K562 (cell line): ENCODE measurements at regions not wholly inside any gene's neighbourhood (a gene's known extent, or its start where the extent isn't known, plus 50 kb on each side); places are given as distances from the start of the nearest gene placed in this dataset.

ENCODE experiments used
- ATAC-seq: fragments of 200-7000 bp; cut with Tn5 transposase; 3 replicates; pipeline ENCODE4 v1.9.1; 2020; ENCODE audit warnings: moderate library complexity
- BruUV-seq: library from RNA; stranded (reverse); fragments of 400-500 nt; replicated peaks from 2 replicates; lab custom pipeline; 2021; lab: Mats Ljungman, UMichigan
- CTCF ChIA-PET: fragments of 300-600 bp; formaldehyde crosslinking; extraction: SDS; loops from one replicate; lab custom pipeline; 2021; ENCODE audit warnings: low intra/inter-chr PET ratio; lab: Yijun Ruan, JAX
- POLR2A ChIA-PET: fragments of 300-600, 350-650 bp; sonication (Branson Sonifier 250); formaldehyde crosslinking; extraction: SDS; loops from one replicate; lab custom pipeline; 2021; ENCODE audit warnings: antibody characterized with exemption, inconsistent platforms; lab: Yijun Ruan, JAX
- DNase-seq, 4 experiments: peaks; one replicate each; pipeline versions ENCODE4 v3.0.0 to v3.0.0-alpha.2; 2011 to 2018; ENCODE audit warnings: low spot score in 3 of 4, mixed read lengths in 3 of 4; ENCODE audit errors: extremely low read depth in 1 of 4
- FAIRE-seq: peaks from 2 replicates; lab custom pipeline; 2011; peaks lifted over from hg19 to GRCh38; lab: Jason Lieb, UNC
- H2AFZ ChIP-seq: 2 replicates; pipeline ENCODE4 v1.6.0; 2011; ENCODE audit warnings: low read depth, low read length, control low read depth, inconsistent platforms
- H3K27ac ChIP-seq: fragments of 200-600 bp; 3 replicates; pipeline ENCODE4 v1.8.0; 2011; ENCODE audit warnings: low read depth, mild to moderate bottlenecking, control low read depth, inconsistent platforms, low read length, moderate library complexity, mixed read lengths; ENCODE audit errors: extremely low read depth
- H3K27me3 ChIP-seq, 2 experiments: fragments of 300-600 bp in 1 of 2; 2 replicates in 1 of 2; 3 replicates in 1 of 2; pipeline versions ENCODE4 v1.6.0 to v1.8.0; 2011; ENCODE audit warnings: inconsistent platforms in 2 of 2, low read length in 2 of 2, mild to moderate bottlenecking in 1 of 2, mixed read lengths in 1 of 2, moderate library complexity in 1 of 2; ENCODE audit not compliant: control insufficient read depth in 2 of 2, insufficient read depth in 2 of 2
- H3K36me3 ChIP-seq: fragments of 300-600 bp; 3 replicates; pipeline ENCODE4 v1.8.0; 2011; ENCODE audit warnings: mild to moderate bottlenecking, low read length, inconsistent platforms; ENCODE audit not compliant: control insufficient read depth, insufficient read depth
- H3K4me1 ChIP-seq, 2 experiments: fragments of 200-600 bp in 1 of 2; replicated peaks in 1 of 2; 2 replicates in 1 of 2; 3 replicates in 1 of 2; pipeline versions ENCODE4 v1.5.1 to v1.8.0; 2011; ENCODE audit warnings: inconsistent platforms in 2 of 2, low read length in 2 of 2, mild to moderate bottlenecking in 1 of 2, mixed read lengths in 1 of 2, moderate library complexity in 1 of 2; ENCODE audit not compliant: control insufficient read depth in 2 of 2, insufficient read depth in 2 of 2
- H3K4me2 ChIP-seq: 2 replicates; pipeline ENCODE4 v1.6.1; 2011; ENCODE audit warnings: low read length, control low read depth, inconsistent platforms, mixed read lengths; ENCODE audit not compliant: insufficient read depth
- H3K4me3 ChIP-seq: fragments of 200-600 bp; sonication (generic), shearing (Covaris generic); 2 replicates; pipeline ENCODE4 v1.5.1; 2016; ENCODE audit warnings: control low read depth, inconsistent platforms
- H3K79me2 ChIP-seq: fragments of 200-600 bp; 3 replicates; pipeline ENCODE4 v1.8.0; 2011; ENCODE audit warnings: low read length, inconsistent platforms; ENCODE audit not compliant: control insufficient read depth, insufficient read depth
- H3K9ac ChIP-seq, 2 experiments: 2 replicates each; pipeline versions ENCODE4 v1.6.0 to v1.6.1; 2011; ENCODE audit warnings: low read depth in 2 of 2, low read length in 2 of 2, control low read depth in 1 of 2, inconsistent platforms in 1 of 2, mild to moderate bottlenecking in 1 of 2, mixed read lengths in 1 of 2; ENCODE audit not compliant: insufficient read depth in 1 of 2
- H3K9me1 ChIP-seq: one replicate; pipeline ENCODE4 v1.6.0; 2011; ENCODE audit warnings: inconsistent platforms, mild to moderate bottlenecking, low read length, moderate library complexity; ENCODE audit not compliant: control insufficient read depth, insufficient read depth
- H3K9me3 ChIP-seq: replicated peaks from 2 replicates; pipeline ENCODE4 v1.5.1; 2011; ENCODE audit warnings: low read depth, low read length, inconsistent platforms; ENCODE audit not compliant: control insufficient read depth, insufficient read depth
- H4K20me1 ChIP-seq: replicated peaks from 2 replicates; pipeline ENCODE4 v1.6.1; 2011; ENCODE audit warnings: low read length, inconsistent platforms, mixed read lengths; ENCODE audit not compliant: control insufficient read depth, insufficient read depth
- ETV5 ChIP-seq: sonication (generic); formaldehyde crosslinking; IDR thresholded peaks from 2 replicates; pipeline ENCODE4 v1.4.0; 2020; ENCODE audit warnings: low read depth, mild to moderate bottlenecking, missing genetic modification reagents
- HDAC3 ChIP-seq: fragments of 450-650 bp; IDR thresholded peaks from 2 replicates; pipeline ENCODE4 v1.6.1; 2018; ENCODE audit warnings: borderline replicate concordance, mild to moderate bottlenecking, moderate library complexity; ENCODE audit not compliant: partially characterized antibody
- NR0B1 ChIP-seq: fragments of 450-650 bp; IDR thresholded peaks from one replicate; pipeline ENCODE4 v1.6.1; 2018; ENCODE audit warnings: mild to moderate bottlenecking, moderate library complexity; ENCODE audit not compliant: partially characterized antibody
- RBBP5 ChIP-seq: fragments of 200-600 bp; sonication (generic); IDR thresholded peaks from 2 replicates; pipeline ENCODE4 v1.6.1; 2012; ENCODE audit warnings: borderline replicate concordance, mild to moderate bottlenecking, low read length, control low read depth, inconsistent platforms; ENCODE audit not compliant: insufficient read depth, poor library complexity, severe bottlenecking
- THAP12 ChIP-seq: fragments of 250-450 bp; sonication (Bioruptor Pico); IDR thresholded peaks from 2 replicates; pipeline ENCODE4 v1.9.0; 2021; ENCODE audit warnings: mild to moderate bottlenecking, inconsistent platforms
- ZNF507 ChIP-seq: conservative IDR thresholded peaks from 2 replicates; pipeline ENCODE4 v1.6.1; 2017; ENCODE audit warnings: missing genetic modification characterization, missing compliant biosample characterization
- WGBS: fragments of 100-300 bp; shearing (Covaris generic); methylation state at CpG from one replicate; pipeline ENCODE4 v1.1.6; 2016; ENCODE audit warnings: low coverage, mixed read lengths; ENCODE audit not compliant: insufficient coverage; ENCODE audit errors: missing lambda C conversion rate; 5-methylcytosine and 5-hydroxymethylcytosine counted together
- in situ Hi-C: fragments of 300-500 bp; cut with MboI; formaldehyde crosslinking; loops from 4 replicates; pipeline ENCODE4 v1.15.0; 2018; ENCODE audit warnings: inconsistent platforms, mixed read lengths
- intact Hi-C: fragments of 100-400 bp; cut with micrococcal nuclease; formaldehyde crosslinking; loops from 2 replicates; pipeline ENCODE4 v1.14.2; 2022

GRCh38 chr17:22490399-22490798 is 798.1 kb downstream of the KCNJ18 start:
- DNase-seq (no peak), ATAC-seq (no peak), FAIRE-seq (no peak)
- H4K20me1 ChIP-seq: no peaks in the 10 kb centered on the region
- H3K4me1 ChIP-seq: no peaks in the 10 kb centered on the region
- intact Hi-C loops: no loop called here
- no peaks in the 10 kb centered on the region for H3K27me3 ChIP-seq
- H2AFZ ChIP-seq: no peak overlapping the region
- in situ Hi-C loops: no loop called here
- no CpG with 5 or more reads among the region's 3 CpGs for WGBS
- no TSS peak for BruUV-seq
- POLR2A ChIA-PET: no interaction called here
- no peak overlapping the region for H3K9ac ChIP-seq
- H3K79me2 ChIP-seq: no peaks in the 10 kb centered on the region
- no peaks in the 10 kb centered on the region for H3K9me1 ChIP-seq
- TF ChIP-seq THAP12 (CRISPR knock-in tag): no peak
- no peak for TF ChIP-seq NR0B1
- no peak for TF ChIP-seq ZNF507
- no peak for TF ChIP-seq RBBP5
- TF ChIP-seq HDAC3: no peak
- TF ChIP-seq ETV5 (CRISPR knock-in tag): no peak
- no peak overlapping the region for H3K27ac ChIP-seq
- H3K4me2 ChIP-seq: no peak overlapping the region
- CTCF ChIA-PET: no interaction called here
- H3K4me3 ChIP-seq: no peak overlapping the region
- no peaks in the 10 kb centered on the region for H3K9me3 ChIP-seq
- no peaks in the 10 kb centered on the region for H3K36me3 ChIP-seq
